NCI-H82 treated with DMSO at 0.1 percent for 48 hours (cell line): ENCODE measurements at regions not wholly inside any gene's neighbourhood (a gene's known extent, or its start where the extent isn't known, plus 50 kb on each side); places are given as distances from the start of the nearest gene placed in this dataset.

Experiments used
- DNase-seq: peaks from one replicate; lab custom pipeline; 2025; ENCODE audit not compliant: unreplicated experiment; lab: John Stamatoyannopoulos, UW

DNA sequence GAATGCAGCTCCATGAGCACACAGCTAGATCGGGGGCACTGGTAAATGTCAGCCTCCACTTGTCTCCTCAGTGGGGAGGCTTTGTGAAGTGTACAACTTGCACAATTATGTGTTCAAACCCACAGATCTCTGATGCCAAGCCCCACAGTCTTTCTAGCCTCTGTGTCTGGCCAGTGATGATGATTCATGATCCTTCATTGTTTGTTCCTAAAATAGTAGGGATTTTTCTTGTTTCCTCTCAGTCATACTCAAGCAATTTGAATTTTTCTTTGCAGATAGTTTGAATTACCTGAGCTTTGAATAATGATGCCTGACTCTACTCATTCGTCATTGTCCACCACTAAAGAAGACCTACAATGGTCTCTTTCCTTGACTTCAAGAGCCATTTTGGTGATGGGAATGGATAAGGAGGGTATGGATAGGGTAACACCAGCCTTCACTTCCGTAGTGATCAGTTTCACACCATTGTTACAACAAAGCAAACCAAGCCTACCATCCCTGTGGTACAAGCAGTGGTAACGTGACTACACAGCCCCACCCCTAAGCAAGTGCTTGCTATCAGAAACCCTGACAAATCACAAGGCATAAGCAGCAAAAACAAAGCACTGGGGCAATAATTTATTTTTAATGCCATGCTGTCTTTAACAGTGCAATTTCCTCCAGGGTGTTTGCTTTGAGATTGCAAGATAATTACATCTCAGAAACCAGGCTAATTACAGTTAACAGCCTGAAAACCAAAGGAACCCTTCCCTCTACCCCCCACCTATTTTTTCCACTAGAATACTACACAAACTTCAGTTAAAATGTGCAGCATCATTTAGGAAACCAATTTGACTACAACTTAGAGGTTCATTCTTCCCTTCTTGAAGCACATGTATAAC, 114.1 kb upstream of the PPP2R3A start:
- no peak for DNase-seq

GRCh38 chr3:135853981-135854380, 111.5 kb upstream of the PPP2R3A start:
- DNase-seq, result no peak

- DNase-seq, result peak; percentile 12
These were observed 104.8 kb upstream of the PPP2R3A start for GRCh38 chr3:135860761-135861160.

DNA sequence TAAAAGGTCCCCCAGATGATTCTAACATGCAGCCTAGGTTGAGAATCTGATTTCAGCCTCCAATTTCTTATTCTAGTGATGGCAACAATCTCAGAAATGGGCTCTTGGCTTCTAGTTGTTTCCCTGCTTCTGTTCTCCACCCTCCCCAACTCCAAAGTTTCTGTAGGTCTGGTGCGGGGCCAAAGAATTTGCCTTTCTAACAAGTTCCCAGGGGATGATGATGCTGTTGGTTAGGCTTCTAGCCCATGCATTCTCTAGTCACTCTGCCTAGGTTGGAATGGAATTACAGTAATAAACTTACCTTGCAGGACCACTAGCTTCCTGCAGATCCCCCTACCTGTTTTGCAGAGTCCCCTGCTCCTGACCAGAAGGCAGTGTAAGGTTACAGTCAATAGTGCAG, 103.2 kb upstream of the PPP2R3A start:
- no peak for DNase-seq

- no peak for DNase-seq
These were observed 101.5 kb upstream of the PPP2R3A start for GRCh38 chr3:135864060-135864459.

DNA sequence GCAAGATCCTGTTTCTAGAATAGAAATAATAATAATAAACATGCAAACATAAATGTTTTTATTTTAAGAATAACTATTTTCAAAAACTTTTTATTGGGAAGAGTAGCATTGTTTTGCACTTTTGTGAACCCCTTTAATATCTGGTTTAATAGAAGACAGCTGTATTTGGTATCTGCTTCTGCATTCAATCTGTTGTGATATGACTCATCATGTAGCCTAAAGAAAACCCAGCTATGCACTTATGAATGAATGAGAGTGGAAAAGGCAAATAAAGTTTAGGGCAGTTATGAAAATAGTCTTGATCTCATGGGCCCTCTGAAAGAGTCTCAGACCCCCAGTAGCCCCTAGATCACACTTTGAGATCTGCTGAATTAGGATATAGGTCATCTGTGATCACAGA, 100.4 kb upstream of the PPP2R3A start:
- DNase-seq, result no peak

- no peak for DNase-seq
These were observed 100.0 kb upstream of the PPP2R3A start for GRCh38 chr3:135865553-135865952.

GRCh38 chr3:135867911-135868310, 97.6 kb upstream of the PPP2R3A start:
- no peak for DNase-seq

DNA sequence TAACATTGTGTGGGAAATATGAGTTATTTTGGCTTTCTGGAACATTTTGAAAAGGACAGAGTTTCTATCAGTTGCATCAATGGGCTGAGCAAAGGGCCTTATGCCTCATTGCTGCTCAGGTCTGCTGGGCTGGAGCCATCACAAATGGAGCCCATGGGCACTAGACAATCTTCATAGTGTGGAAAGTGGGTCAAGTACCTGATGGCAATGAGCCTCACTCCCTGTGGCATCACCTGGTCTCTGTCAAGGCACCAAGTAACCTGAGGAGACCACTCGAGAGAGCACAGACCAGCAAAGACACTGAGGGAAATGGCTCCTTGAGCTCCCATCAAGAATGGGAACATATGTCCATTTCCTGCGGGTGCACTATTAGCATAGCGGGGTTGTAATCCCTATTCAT, 96.7 kb upstream of the PPP2R3A start:
- DNase-seq, result no peak

DNA sequence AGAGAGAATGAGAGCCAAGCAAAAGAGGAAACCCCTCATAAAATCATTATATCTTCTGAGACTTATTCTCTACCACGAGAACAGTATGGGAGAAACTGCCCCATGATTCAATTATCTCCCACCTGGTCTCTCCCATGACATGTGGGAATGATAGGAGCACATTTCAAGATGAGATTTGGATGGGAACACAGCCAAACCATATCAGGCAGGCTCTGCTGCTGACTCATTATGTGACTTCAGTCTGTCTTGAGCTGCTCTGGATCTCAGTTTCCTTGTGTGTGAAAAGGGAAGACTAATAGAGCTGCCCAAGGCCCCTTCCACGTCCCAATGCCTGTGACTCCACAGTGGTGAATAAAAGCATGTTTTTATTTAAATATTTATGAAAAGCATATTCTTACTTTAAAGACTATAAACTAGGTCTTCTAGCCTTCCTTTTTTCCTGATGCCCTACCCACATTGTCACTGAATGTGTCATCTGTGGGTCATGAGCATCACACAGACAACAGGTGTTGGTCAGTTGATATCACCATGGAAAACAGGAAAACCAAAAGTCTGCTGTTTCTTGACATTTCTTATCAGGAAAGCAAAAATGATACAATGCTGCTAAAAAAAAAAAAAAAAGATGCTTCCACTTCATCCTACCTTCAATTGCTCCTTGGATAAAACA, 96.0 kb upstream of the PPP2R3A start:
- no peak for DNase-seq

GRCh38 chr3:135871311-135871710, 94.2 kb upstream of the PPP2R3A start:
- DNase-seq, result no peak

DNA sequence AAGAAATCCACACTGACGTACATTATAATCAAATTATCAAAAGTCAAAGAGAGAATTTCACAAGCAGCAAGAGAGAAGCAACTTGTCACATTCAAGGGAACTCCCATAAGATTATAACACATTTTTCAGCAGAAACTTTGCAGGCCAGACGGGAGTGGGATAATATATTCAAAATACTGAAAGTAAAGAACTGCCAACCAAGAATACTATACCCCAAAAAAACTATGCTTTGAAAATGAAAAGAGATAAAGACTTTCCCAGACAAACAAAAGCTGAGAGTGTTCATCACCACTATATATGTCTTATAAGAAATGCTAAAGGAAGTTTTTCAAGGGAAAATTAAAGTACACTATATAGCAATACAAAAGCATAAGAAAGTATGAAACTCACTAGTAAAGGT, 91.5 kb upstream of the PPP2R3A start:
- DNase-seq, result no peak

GRCh38 chr3:135878501-135878900, 87.0 kb upstream of the PPP2R3A start:
- no peak for DNase-seq

- DNase-seq, result no peak
These were observed 79.6 kb upstream of the PPP2R3A start for GRCh38 chr3:135885885-135886284.

DNA sequence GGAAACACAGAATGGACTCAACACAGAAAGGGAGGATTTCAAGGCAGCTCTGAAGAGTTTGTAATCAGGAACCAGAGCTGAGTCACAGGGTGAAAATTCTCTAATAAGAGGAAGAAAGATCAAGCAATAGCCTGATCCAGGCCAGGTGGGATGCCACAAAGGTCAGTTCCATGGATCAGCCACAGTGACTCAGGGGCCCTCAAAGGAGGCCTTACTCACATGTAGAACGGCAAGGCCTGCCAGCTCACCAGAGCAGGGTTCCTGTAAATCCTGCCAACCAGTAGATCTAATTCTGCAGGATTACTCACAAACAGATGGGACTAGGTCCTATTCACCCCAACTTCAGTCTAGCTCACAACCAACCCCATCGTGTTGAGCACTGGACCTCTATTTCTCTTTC, 78.3 kb upstream of the PPP2R3A start:
- no peak for DNase-seq

GRCh38 chr3:135889443-135889842, 76.1 kb upstream of the PPP2R3A start:
- DNase-seq, result no peak

DNA sequence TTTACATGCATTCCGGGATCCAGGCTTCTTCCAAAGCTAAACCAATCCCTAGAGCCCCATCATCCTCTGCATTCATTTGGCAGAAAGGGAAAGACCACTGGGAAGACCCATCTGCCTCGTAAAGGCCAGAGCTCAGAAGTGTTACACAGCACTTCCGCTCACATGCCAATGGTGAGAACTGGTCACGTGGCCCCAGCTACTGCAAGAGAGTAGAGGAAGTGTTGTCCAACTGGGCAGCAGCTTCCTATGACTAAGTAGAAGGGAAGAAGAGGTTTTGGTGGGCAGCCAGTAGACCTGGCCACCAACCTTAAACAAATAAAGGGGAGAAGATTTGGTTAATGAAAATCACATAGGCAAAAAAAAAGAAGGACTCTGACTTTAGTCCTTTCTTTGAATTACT, 74.4 kb upstream of the PPP2R3A start:
- DNase-seq, result no peak

DNA sequence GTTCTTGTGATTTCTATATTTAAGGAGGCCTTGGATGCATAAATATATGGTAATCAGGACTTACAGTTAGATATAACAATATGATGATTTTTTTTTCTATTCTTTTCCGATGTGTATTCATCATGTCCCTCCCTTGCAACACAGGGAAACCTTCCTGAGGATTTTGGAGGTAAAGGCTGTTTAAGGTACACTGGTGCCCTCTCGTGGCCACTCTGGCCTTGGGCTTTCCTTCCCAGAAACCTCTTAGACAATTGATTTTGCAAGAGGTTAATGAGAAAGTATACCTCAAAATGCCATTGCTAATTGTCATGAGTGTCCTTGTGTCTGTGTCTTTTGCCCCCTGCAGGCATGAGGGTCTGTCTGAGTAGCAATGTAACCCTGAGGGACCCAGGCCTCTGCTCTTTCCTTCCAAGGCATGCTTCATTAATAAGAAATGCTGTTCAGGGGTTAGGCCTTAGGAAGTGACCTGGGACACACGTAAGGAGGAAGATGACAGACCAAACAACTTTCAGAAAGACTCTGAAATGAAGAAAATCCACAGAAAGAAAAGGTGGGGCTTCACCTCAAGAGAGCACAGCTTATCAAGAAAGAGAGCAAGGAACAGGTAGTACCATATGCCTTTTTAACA, 70.3 kb upstream of the PPP2R3A start:
- DNase-seq, result peak; percentile 27

DNA sequence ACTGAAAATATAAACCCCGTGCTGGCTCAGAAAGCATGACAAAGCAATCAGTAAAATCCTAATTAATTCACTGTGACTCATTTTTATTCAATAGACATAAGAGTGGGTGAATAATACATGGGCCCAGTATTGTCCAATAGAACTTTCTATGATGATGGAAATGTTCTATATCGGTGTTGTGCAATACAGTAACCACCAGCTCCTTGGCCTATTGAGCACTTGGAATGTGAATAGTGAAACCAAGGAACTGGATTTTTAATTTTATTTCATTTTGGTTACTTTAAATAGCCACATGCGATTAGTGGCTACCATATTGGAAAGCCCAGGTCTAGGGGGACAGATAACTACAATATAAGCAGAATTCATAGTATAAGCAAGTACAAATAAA, 69.8 kb upstream of the PPP2R3A start:
- DNase-seq, result no peak

- no peak for DNase-seq
These were observed 68.9 kb upstream of the PPP2R3A start for GRCh38 chr3:135896613-135897012.

DNA sequence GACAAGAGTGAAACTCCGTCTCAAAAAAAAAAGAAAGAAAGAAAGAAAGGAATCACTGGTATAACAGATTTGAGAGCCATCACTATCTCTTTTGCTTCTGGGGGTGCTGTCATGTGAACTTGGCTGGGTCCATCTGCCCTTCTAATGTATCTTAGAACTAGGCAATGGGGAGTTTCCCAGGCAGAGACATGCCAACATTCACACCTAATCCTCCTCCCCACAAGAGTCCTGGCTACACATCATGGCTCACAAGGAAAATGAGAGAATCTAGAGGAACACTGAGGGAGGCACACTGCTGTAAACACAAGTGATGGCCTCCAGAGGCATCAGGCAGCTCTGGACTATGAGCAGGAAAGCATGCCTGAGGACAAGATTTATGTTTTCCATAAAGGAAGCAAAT, 67.8 kb upstream of the PPP2R3A start:
- DNase-seq, result no peak

DNA sequence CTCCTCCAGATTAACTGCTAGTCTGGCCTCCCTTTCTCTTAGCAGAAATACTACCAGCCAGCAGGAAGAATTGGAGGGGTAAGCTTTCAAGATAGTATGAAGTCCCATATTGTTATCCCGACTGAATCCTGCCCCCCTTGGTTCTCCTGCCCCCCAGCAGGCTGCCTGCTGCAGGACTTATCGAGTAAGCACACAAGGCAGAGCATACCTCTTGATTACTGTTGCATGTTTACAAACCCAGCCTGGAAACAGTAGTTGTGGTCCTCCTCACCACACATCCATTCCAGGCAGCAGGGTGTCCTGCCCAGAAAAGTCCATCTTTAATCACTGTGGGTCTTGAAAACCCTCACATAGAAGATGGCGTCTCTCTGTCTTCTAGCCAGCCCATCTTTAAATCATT, 66.8 kb upstream of the PPP2R3A start:
- no peak for DNase-seq
